ENCODE measurements at regions not wholly inside any gene's neighbourhood (a gene's known extent, or its start where the extent isn't known, plus 50 kb on each side); places are given as distances from the start of the nearest gene placed in this dataset.
"Not testable (repeated sequence)": the region's sequence is repeated elsewhere in the genome, so short reads cannot be mapped to it uniquely, and the experiment has no call there.

- TF ChIP-seq ZNF8 (CRISPR knock-in tag; IDR thresholded peaks at IDR 0.05) = no peak
- ATAC-seq = no peak
Measured at GRCh38 chr4:3376266-3376665, 65.5 kb upstream of the HGFAC start.

GRCh38 chr4:3377557-3377956, 64.2 kb upstream of the HGFAC start:
- TF ChIP-seq TOX (CRISPR knock-in tag; IDR thresholded peaks at IDR 0.05; ENCODE audit: borderline replicate concordance) (no peak), ZC3H10 (CRISPR knock-in tag; IDR thresholded peaks at IDR 0.05) (no peak), RARB (CRISPR knock-in tag; IDR thresholded peaks at IDR 0.05) (no peak), ZNF8 (CRISPR knock-in tag; IDR thresholded peaks at IDR 0.05) (no peak), BACH2 (CRISPR knock-in tag; IDR thresholded peaks at IDR 0.05; ENCODE audit: borderline replicate concordance) (no peak), SNAI2 (CRISPR knock-in tag; IDR thresholded peaks at IDR 0.05) (no peak), CREB5 (CRISPR knock-in tag; IDR thresholded peaks at IDR 0.05; ENCODE audit: low read depth) (no peak), CSDC2 (CRISPR knock-in tag; IDR thresholded peaks at IDR 0.05) (no peak), ARNTL (CRISPR knock-in tag; IDR thresholded peaks at IDR 0.05; ENCODE audit: borderline replicate concordance, low read depth) (no peak)
- ATAC-seq = no peak

- not testable (repeated sequence) for ATAC-seq
Measured at GRCh38 chr4:3380336-3380735, 61.4 kb upstream of the HGFAC start.

GRCh38 chr4:3381208-3381607, 60.6 kb upstream of the HGFAC start:
- not testable (repeated sequence) for ATAC-seq

- ATAC-seq = no peak
- no peak for TF ChIP-seq GLIS3 (CRISPR knock-in tag; IDR thresholded peaks at IDR 0.05)
- TF ChIP-seq TCF4 (CRISPR knock-in tag; IDR thresholded peaks at IDR 0.05; ENCODE audit: borderline replicate concordance) = no peak
- no peak for TF ChIP-seq ZFP30 (CRISPR knock-in tag; IDR thresholded peaks at IDR 0.05)
- TF ChIP-seq ZNF565 (CRISPR knock-in tag; conservative IDR thresholded peaks at IDR 0.05; ENCODE audit: low read depth) = no peak
- no peak for TF ChIP-seq CSDC2 (CRISPR knock-in tag; IDR thresholded peaks at IDR 0.05)
- TF ChIP-seq PATZ1 (CRISPR knock-in tag; IDR thresholded peaks at IDR 0.05; ENCODE audit: borderline replicate concordance) = no peak
- no peak for TF ChIP-seq PPARA (CRISPR knock-in tag; IDR thresholded peaks at IDR 0.05; ENCODE audit: borderline replicate concordance)
- TF ChIP-seq ZFP3 (CRISPR knock-in tag; IDR thresholded peaks at IDR 0.05) = no peak
- TF ChIP-seq ZC3H10 (CRISPR knock-in tag; IDR thresholded peaks at IDR 0.05) = no peak
- no peak for TF ChIP-seq TOX (CRISPR knock-in tag; IDR thresholded peaks at IDR 0.05; ENCODE audit: borderline replicate concordance)
- TF ChIP-seq CSRNP3 (CRISPR knock-in tag; IDR thresholded peaks at IDR 0.05) = no peak
- TF ChIP-seq ARNTL (CRISPR knock-in tag; IDR thresholded peaks at IDR 0.05; ENCODE audit: borderline replicate concordance, low read depth) = no peak
- TF ChIP-seq ISL1 (CRISPR knock-in tag; IDR thresholded peaks at IDR 0.05) = no peak
- no peak for TF ChIP-seq RARB (CRISPR knock-in tag; IDR thresholded peaks at IDR 0.05)
- no peak for TF ChIP-seq SNAI2 (CRISPR knock-in tag; IDR thresholded peaks at IDR 0.05)
Measured at GRCh38 chr4:3382251-3382650, 59.5 kb upstream of the HGFAC start.

- no peak for ATAC-seq
- TF ChIP-seq TCF4 (CRISPR knock-in tag; IDR thresholded peaks at IDR 0.05; ENCODE audit: borderline replicate concordance) (no peak), TSHZ2 (CRISPR knock-in tag; IDR thresholded peaks at IDR 0.05) (no peak), CSRNP3 (CRISPR knock-in tag; IDR thresholded peaks at IDR 0.05) (no peak), ZFP30 (CRISPR knock-in tag; IDR thresholded peaks at IDR 0.05) (no peak), CREB5 (CRISPR knock-in tag; IDR thresholded peaks at IDR 0.05; ENCODE audit: low read depth) (no peak), GLIS3 (CRISPR knock-in tag; IDR thresholded peaks at IDR 0.05) (no peak), ZNF8 (CRISPR knock-in tag; IDR thresholded peaks at IDR 0.05) (no peak), ISL1 (CRISPR knock-in tag; IDR thresholded peaks at IDR 0.05) (no peak), TOX (CRISPR knock-in tag; IDR thresholded peaks at IDR 0.05; ENCODE audit: borderline replicate concordance) (no peak), ESRRG (CRISPR knock-in tag; IDR thresholded peaks at IDR 0.05) (no peak), ZFP3 (CRISPR knock-in tag; IDR thresholded peaks at IDR 0.05) (no peak), BACH2 (CRISPR knock-in tag; IDR thresholded peaks at IDR 0.05; ENCODE audit: borderline replicate concordance) (no peak), PPARA (CRISPR knock-in tag; IDR thresholded peaks at IDR 0.05; ENCODE audit: borderline replicate concordance) (no peak), OSR1 (CRISPR knock-in tag; IDR thresholded peaks at IDR 0.05) (no peak), ZNF565 (CRISPR knock-in tag; conservative IDR thresholded peaks at IDR 0.05; ENCODE audit: low read depth) (no peak)
Measured at GRCh38 chr4:3384391-3384770, 57.4 kb upstream of the HGFAC start.
